Transverse colon (tissue), 4 donors: ENCODE measurements at regions not wholly inside any gene's neighbourhood (a gene's known extent, or its start where the extent isn't known, plus 50 kb on each side); places are given as distances from the start of the nearest gene placed in this dataset.
"Not testable (repeated sequence)": the region's sequence is repeated elsewhere in the genome, so short reads cannot be mapped to it uniquely, and the experiment has no call there.

Source experiments
- EP300 ChIP-seq: sonication (generic); formaldehyde crosslinking; IDR thresholded peaks from one replicate; pipeline ENCODE4 v1.6.1; 2017; ENCODE audit warnings: antibody characterized with exemption, low read depth
- POLR2A ChIP-seq: fragments of 450-650 bp; IDR thresholded peaks from one replicate; pipeline ENCODE4 v1.6.1; 2016; ENCODE audit warnings: antibody characterized with exemption, mild to moderate bottlenecking, moderate library complexity
- POLR2AphosphoS5 ChIP-seq, 3 donors: sonication (generic); formaldehyde crosslinking; IDR thresholded peaks; one replicate each; pipeline ENCODE4 v1.6.1; 2016; ENCODE audit warnings: antibody characterized with exemption in 3 of 3
- TF ChIP-seq, protein P1 (sequence below), 5 experiments: fragments of 200-600 bp in 3 of 5; fragments of 450-650 bp in 2 of 5; sonication (generic) in 3 of 5; IDR thresholded peaks; 1 replicate in 2 of 5; 2 replicates in 3 of 5; pipeline ENCODE4 v1.5.1; 2016 to 2017; ENCODE audit warnings: antibody characterized with exemption in 5 of 5, inconsistent platforms in 3 of 5, mild to moderate bottlenecking in 2 of 5, moderate library complexity in 1 of 5

DNA sequence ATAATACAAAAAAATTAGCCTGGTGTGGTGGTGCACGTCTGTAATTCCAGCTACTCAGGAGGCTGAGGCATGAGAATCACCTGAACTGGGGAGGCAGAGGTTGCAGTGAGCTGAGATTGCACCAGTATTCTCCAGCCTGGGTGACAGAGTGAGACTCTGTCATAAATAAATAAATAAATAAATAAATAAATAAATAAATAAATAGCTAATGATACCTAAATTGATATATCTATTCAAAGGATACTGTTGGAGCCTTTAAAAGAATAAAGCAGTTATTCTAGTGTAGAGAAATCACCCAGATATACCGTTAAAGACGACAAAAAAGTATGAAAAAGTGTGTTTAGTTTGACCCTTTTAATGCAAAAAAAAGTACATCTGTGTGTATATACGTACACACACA, 155.6 kb downstream of the TXNL1 start:
- not testable (repeated sequence) for TF ChIP-seq POLR2A; EP300; POLR2AphosphoS5 (IDR thresholded peaks at IDR 0.05)
- TF ChIP-seq, protein P1, sequence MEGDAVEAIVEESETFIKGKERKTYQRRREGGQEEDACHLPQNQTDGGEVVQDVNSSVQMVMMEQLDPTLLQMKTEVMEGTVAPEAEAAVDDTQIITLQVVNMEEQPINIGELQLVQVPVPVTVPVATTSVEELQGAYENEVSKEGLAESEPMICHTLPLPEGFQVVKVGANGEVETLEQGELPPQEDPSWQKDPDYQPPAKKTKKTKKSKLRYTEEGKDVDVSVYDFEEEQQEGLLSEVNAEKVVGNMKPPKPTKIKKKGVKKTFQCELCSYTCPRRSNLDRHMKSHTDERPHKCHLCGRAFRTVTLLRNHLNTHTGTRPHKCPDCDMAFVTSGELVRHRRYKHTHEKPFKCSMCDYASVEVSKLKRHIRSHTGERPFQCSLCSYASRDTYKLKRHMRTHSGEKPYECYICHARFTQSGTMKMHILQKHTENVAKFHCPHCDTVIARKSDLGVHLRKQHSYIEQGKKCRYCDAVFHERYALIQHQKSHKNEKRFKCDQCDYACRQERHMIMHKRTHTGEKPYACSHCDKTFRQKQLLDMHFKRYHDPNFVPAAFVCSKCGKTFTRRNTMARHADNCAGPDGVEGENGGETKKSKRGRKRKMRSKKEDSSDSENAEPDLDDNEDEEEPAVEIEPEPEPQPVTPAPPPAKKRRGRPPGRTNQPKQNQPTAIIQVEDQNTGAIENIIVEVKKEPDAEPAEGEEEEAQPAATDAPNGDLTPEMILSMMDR (IDR thresholded peaks at IDR 0.05): not testable (repeated sequence)
